Gastrocnemius medialis (tissue), 4 donors: ENCODE measurements at regions not wholly inside any gene's neighbourhood (a gene's known extent, or its start where the extent isn't known, plus 50 kb on each side); places are given as distances from the start of the nearest gene placed in this dataset.
"Not testable (repeated sequence)": the region's sequence is repeated elsewhere in the genome, so short reads cannot be mapped to it uniquely, and the experiment has no call there.

Experiments used
- POLR2A ChIP-seq, 2 donors: fragments of 450-650 bp; IDR thresholded peaks; one replicate each; pipeline ENCODE4 v1.6.1; 2017; ENCODE audit warnings: antibody characterized with exemption in 2 of 2, mild to moderate bottlenecking in 2 of 2, moderate library complexity in 2 of 2
- TF ChIP-seq, protein P1 (sequence below), 5 experiments: fragments of 450-650 bp in 3 of 5; fragments of 200-600 bp in 2 of 5; sonication (generic) in 2 of 5; IDR thresholded peaks in 4 of 5; conservative IDR thresholded peaks in 1 of 5; 1 replicate in 4 of 5; 2 replicates in 1 of 5; pipeline ENCODE4 v1.5.1; 2016 to 2019; ENCODE audit warnings: antibody characterized with exemption in 5 of 5, mild to moderate bottlenecking in 3 of 5, moderate library complexity in 3 of 5

DNA sequence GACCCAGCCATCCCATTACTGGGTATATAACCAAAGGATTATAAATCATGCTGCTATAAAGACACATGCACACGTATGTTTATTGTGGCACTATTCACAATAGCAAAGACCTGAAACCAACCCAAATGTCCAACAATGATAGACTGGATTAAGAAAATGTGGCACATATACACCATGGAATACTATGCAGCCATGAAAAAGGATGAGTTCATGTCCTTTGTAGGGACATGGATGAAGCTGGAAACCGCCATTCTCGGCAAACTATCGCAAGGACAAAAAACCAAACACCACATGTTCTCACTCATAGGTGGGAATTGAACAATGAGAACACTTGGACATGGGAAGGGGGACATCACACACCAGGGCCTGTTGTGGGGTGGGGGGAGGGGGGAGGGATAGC lies 255.3 kb upstream of the IRS2 start:
- TF ChIP-seq, protein P1, sequence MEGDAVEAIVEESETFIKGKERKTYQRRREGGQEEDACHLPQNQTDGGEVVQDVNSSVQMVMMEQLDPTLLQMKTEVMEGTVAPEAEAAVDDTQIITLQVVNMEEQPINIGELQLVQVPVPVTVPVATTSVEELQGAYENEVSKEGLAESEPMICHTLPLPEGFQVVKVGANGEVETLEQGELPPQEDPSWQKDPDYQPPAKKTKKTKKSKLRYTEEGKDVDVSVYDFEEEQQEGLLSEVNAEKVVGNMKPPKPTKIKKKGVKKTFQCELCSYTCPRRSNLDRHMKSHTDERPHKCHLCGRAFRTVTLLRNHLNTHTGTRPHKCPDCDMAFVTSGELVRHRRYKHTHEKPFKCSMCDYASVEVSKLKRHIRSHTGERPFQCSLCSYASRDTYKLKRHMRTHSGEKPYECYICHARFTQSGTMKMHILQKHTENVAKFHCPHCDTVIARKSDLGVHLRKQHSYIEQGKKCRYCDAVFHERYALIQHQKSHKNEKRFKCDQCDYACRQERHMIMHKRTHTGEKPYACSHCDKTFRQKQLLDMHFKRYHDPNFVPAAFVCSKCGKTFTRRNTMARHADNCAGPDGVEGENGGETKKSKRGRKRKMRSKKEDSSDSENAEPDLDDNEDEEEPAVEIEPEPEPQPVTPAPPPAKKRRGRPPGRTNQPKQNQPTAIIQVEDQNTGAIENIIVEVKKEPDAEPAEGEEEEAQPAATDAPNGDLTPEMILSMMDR (IDR thresholded peaks at IDR 0.05 in 4 of 5, conservative IDR thresholded peaks at IDR 0.05 in 1 of 5) = not testable (repeated sequence)
- not testable (repeated sequence) for TF ChIP-seq POLR2A (IDR thresholded peaks at IDR 0.05)
